ENCODE measurements at regions not wholly inside any gene's neighbourhood (a gene's known extent, or its start where the extent isn't known, plus 50 kb on each side); places are given as distances from the start of the nearest gene placed in this dataset.

DNA sequence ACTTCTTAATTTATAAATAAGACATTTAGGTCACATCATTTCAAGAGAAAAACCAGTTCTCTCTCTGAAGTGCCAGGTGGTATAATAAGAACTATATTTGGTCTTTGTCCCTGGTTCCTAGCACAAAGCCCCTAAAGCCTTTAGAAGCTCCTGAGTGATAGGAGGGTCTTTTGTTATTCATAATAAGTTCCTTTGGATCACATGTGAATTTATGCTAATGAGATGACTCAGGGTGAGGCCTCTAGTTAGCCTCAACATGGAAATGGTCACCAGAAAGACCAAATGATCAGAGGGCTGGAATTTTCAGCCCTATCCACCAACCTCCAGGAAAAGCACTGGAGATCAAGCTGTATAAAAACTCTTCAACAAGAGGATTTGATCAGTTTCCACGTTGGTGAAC is 68.1 kb upstream of the BLTP1 start:
- FAIRE-seq (no peak), DNase-seq (ENCODE audit: low read depth in 1 of 2, low spot score in 2 of 2) (no peak)
- Histone ChIP-seq H3K18ac (ENCODE audit: extremely low read depth, low read length) (no peak overlapping the region), H3K14ac (ENCODE audit: insufficient read length) (no peak overlapping the region), H3K23me2 (ENCODE audit: low read depth, low read length) (no peaks in the 10 kb centered on the region), H2BK12ac (ENCODE audit: low read depth, low read length) (no peak overlapping the region; the same call in 1 of the 2 replicates), H3K4ac (replicated peaks; ENCODE audit: insufficient read length, low read depth, low read length) (no peak overlapping the region), H3K27me3 (replicated peaks in 1 of 4; ENCODE audit: control insufficient read depth in 3 of 4, extremely low read depth in 1 of 4, insufficient read depth in 3 of 4, low read length in 3 of 4) (no peaks in the 10 kb centered on the region), H4K91ac (replicated peaks; ENCODE audit: insufficient read length, low read length) (no peak overlapping the region), H4K5ac (ENCODE audit: insufficient read length, low read depth, low read length) (no peak overlapping the region), H3K4me1 (replicated peaks in 1 of 4; ENCODE audit: control insufficient read depth in 3 of 4, insufficient read depth in 4 of 4, low read length in 3 of 4) (peaks cover 0 to 3% (median 0%) of the 10 kb centered on the region in 4 experiments; a peak in 1 of 7 replicates), H3K56ac (replicated peaks; ENCODE audit: insufficient read length, low read depth, low read length) (no peak overlapping the region), H2BK15ac (ENCODE audit: low read length) (no peak overlapping the region), H3K4me2 (ENCODE audit: insufficient read depth in 1 of 2, low read depth in 2 of 2, low read length in 2 of 2) (peak overlapping the region in 1 of 2 experiments; percentile 11; a peak in 1 of 4 replicates), H3K79me2 (ENCODE audit: control insufficient read depth in 1 of 2, insufficient read depth in 2 of 2, low read length in 2 of 2) (no peaks in the 10 kb centered on the region), H2BK120ac (replicated peaks; ENCODE audit: low read depth, low read length) (no peak overlapping the region), H3K79me1 (ENCODE audit: low read depth, low read length) (no peaks in the 10 kb centered on the region), H3K36me3 (ENCODE audit: control insufficient read depth in 2 of 4, insufficient read depth in 4 of 4, low read length in 3 of 4) (no peaks in the 10 kb centered on the region), H4K8ac (ENCODE audit: extremely low read depth, insufficient read depth, low read length) (no peak overlapping the region), H2AK5ac (ENCODE audit: low read depth, low read length) (no peak overlapping the region), H2AFZ (ENCODE audit: low read length) (no peak overlapping the region), H2BK20ac (ENCODE audit: low read length) (no peak overlapping the region), H3K9ac (replicated peaks in 1 of 4; ENCODE audit: extremely low read depth in 1 of 4, low read depth in 3 of 4, low read length in 3 of 4) (no peak overlapping the region), H4K20me1 (replicated peaks in 1 of 2; ENCODE audit: control insufficient read depth in 1 of 2, insufficient read depth in 2 of 2, low read length in 2 of 2) (no peaks in the 10 kb centered on the region), H3K27ac (ENCODE audit: low read depth, low read length) (no peak overlapping the region), H3K9me3 (ENCODE audit: insufficient read depth in 2 of 2, low read depth in 1 of 2, low read length in 1 of 2) (no peaks in the 10 kb centered on the region), H2BK5ac (ENCODE audit: low read depth, low read length) (no peak overlapping the region), H3K4me3 (ENCODE audit: extremely low read depth in 1 of 4, insufficient read depth in 2 of 4, low read depth in 3 of 4, low read length in 4 of 4) (no peak overlapping the region; a peak in 1 of 8 replicates), H3K23ac (ENCODE audit: insufficient read length) (no peak overlapping the region)
- WGBS, 2 experiments (ENCODE audit: extremely low coverage in 1 of 2, insufficient coverage in 1 of 2, insufficient read length in 1 of 2, insufficient replicate concordance in 2 of 2, low coverage in 1 of 2, low lambda C conversion rate in 2 of 2, missing lambda C conversion rate in 1 of 2): 31% methylated on average over 1 of the region's 1 CpG; no CpG with 5 or more reads in 1 of the 2 experiments
- ChIA-PET POLR2A (ENCODE audit: partially characterized antibody) (no interaction called here), CTCF (ENCODE audit: partially characterized antibody) (interaction anchor here (0.5 to 1.3 kb wide), 3 partner anchors 8 to 83 kb away, joined by 3 read pairs; no protein-coding TSS in a partner anchor)
- TF ChIP-seq ZNF274 (IDR thresholded peaks at IDR 0.05; ENCODE audit: borderline replicate concordance, extremely low read depth, low read length): no peak
- no peak for TF ChIP-seq RAD21 (IDR thresholded peaks at IDR 0.05 in 1 of 2, conservative IDR thresholded peaks at IDR 0.05 in 1 of 2; ENCODE audit: low read depth in 2 of 2, low read length in 2 of 2)
- TF ChIP-seq SP1 (IDR thresholded peaks at IDR 0.05; ENCODE audit: low read depth, low read length): no peak
- TF ChIP-seq HDAC2 (IDR thresholded peaks at IDR 0.05; ENCODE audit: borderline replicate concordance in 1 of 2, low read depth in 2 of 2, low read length in 2 of 2): no peak
- 0 out of 2 replicates have a peak, but pooled peaks have one; percentile 11 for TF ChIP-seq POU5F1 (IDR thresholded peaks at IDR 0.05; ENCODE audit: low read depth, low read length)
- TF ChIP-seq EP300 (IDR thresholded peaks at IDR 0.05; ENCODE audit: borderline replicate concordance in 1 of 2, low read depth in 2 of 2, low read length in 2 of 2): no peak

All from H1 (cell line).